ENCODE measurements at regions not wholly inside any gene's neighbourhood (a gene's known extent, or its start where the extent isn't known, plus 50 kb on each side); places are given as distances from the start of the nearest gene placed in this dataset.

DNA sequence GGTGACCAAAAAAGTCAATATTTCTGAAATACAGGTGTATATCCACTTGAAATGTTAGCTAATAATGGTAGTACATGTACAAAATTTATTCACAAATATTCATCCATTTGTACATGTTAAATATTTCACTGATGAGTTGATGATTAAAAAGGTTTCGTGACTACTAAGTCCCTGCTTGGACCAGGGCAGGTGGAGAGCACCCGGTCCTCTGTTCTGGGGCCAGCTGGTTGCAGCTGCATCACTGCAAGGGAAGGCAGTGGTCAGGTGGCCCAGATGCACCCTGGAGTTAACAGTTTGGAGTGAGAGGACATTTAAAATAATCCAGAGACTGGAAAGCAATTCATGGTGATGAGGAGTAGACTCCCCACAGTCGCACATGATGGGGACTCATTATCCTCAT lies 141.2 kb downstream of the ZBTB18 start:
- TF ChIP-seq, protein P1, sequence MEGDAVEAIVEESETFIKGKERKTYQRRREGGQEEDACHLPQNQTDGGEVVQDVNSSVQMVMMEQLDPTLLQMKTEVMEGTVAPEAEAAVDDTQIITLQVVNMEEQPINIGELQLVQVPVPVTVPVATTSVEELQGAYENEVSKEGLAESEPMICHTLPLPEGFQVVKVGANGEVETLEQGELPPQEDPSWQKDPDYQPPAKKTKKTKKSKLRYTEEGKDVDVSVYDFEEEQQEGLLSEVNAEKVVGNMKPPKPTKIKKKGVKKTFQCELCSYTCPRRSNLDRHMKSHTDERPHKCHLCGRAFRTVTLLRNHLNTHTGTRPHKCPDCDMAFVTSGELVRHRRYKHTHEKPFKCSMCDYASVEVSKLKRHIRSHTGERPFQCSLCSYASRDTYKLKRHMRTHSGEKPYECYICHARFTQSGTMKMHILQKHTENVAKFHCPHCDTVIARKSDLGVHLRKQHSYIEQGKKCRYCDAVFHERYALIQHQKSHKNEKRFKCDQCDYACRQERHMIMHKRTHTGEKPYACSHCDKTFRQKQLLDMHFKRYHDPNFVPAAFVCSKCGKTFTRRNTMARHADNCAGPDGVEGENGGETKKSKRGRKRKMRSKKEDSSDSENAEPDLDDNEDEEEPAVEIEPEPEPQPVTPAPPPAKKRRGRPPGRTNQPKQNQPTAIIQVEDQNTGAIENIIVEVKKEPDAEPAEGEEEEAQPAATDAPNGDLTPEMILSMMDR (IDR thresholded peaks at IDR 0.05), result no peak
- TF ChIP-seq EP300 (IDR thresholded peaks at IDR 0.05), result no peak
- TF ChIP-seq POLR2A (IDR thresholded peaks at IDR 0.05; ENCODE audit: low read depth), result no peak

Data from esophagus muscularis mucosa (tissue), 4 donors.